OCI-LY7 (cell line): ENCODE measurements at regions not wholly inside any gene's neighbourhood (a gene's known extent, or its start where the extent isn't known, plus 50 kb on each side); places are given as distances from the start of the nearest gene placed in this dataset.

Source experiments
- BruUV-seq: library from RNA; stranded (reverse); fragments of 400-500 nt; replicated peaks from 2 replicates; lab custom pipeline; 2021; lab: Mats Ljungman, UMichigan
- CTCF ChIA-PET: fragments of 300-600 bp; sonication (Branson Sonifier 250); formaldehyde crosslinking; loops from one replicate; lab custom pipeline; 2022; ENCODE audit warnings: antibody characterized with exemption; ENCODE audit not compliant: unreplicated experiment; lab: Charles Lee
- POLR2A ChIA-PET: fragments of 300-600 bp; sonication (Branson Sonifier 250); formaldehyde crosslinking; loops from one replicate; lab custom pipeline; 2022; ENCODE audit warnings: antibody characterized with exemption; lab: Charles Lee
- DNase-seq: peaks from one replicate; pipeline ENCODE4 v3.0.0-alpha.2; 2015; ENCODE audit warnings: low spot score
- H2AFZ ChIP-seq: fragments of 200-600 bp; sonication (generic), shearing (Covaris generic); 2 replicates; pipeline ENCODE4 v1.6.1; 2014; ENCODE audit warnings: mild to moderate bottlenecking, antibody characterized with exemption, low read length, moderate library complexity
- H3K27ac ChIP-seq: fragments of 200-600 bp; sonication (generic); 2 replicates; pipeline ENCODE4 v1.5.1; 2014; ENCODE audit warnings: mixed run types, low read depth, mild to moderate bottlenecking, moderate library complexity, low read length, inconsistent platforms; ENCODE audit not compliant: poor library complexity, severe bottlenecking
- H3K36me3 ChIP-seq: fragments of 200-600 bp; sonication (generic); 2 replicates; pipeline ENCODE4 v1.6.1; 2014; ENCODE audit warnings: mild to moderate bottlenecking, antibody characterized with exemption, low read length, moderate library complexity, mixed read lengths; ENCODE audit not compliant: insufficient read depth
- H3K4me1 ChIP-seq: fragments of 200-600 bp; sonication (generic); 2 replicates; pipeline ENCODE4 v1.5.1; 2014; ENCODE audit warnings: mild to moderate bottlenecking, low read length; ENCODE audit not compliant: insufficient read depth, poor library complexity, severe bottlenecking
- H3K4me2 ChIP-seq: fragments of 200-600 bp; sonication (generic); 2 replicates; pipeline ENCODE4 v1.6.1; 2014; ENCODE audit warnings: mild to moderate bottlenecking, low read length
- H3K4me3 ChIP-seq: fragments of 200-600 bp; sonication (generic); 2 replicates; pipeline ENCODE4 v1.5.1; 2014; ENCODE audit warnings: mild to moderate bottlenecking, low read depth, low read length; ENCODE audit not compliant: poor library complexity, severe bottlenecking
- H3K79me2 ChIP-seq: fragments of 200-600 bp; sonication (generic); 2 replicates; pipeline ENCODE4 v1.6.1; 2016; ENCODE audit warnings: low read depth, mild to moderate bottlenecking, low read length, moderate library complexity, mixed read lengths; ENCODE audit not compliant: insufficient read depth
- H3K9me2 ChIP-seq: fragments of 200-600 bp; sonication (generic); 2 replicates; pipeline ENCODE4 v1.6.1; 2016; ENCODE audit warnings: mild to moderate bottlenecking, low read length, mixed read lengths; ENCODE audit not compliant: insufficient read depth
- H3K9me3 ChIP-seq: fragments of 200-600 bp; sonication (generic); 2 replicates; pipeline ENCODE4 v1.6.1; 2014; ENCODE audit warnings: mild to moderate bottlenecking, mixed run types, low read length, mixed read lengths
- H4K20me1 ChIP-seq: fragments of 200-600 bp; sonication (generic); 2 replicates; pipeline ENCODE4 v1.6.1; 2014; ENCODE audit warnings: mild to moderate bottlenecking, antibody characterized with exemption, low read length, moderate library complexity, mixed read lengths; ENCODE audit not compliant: insufficient read depth
- CTCF ChIP-seq: fragments of 200-600 bp; sonication (generic); conservative IDR thresholded peaks from 2 replicates; pipeline ENCODE4 v1.5.1; 2014; ENCODE audit warnings: mild to moderate bottlenecking, antibody characterized with exemption, low read length, moderate library complexity, mixed read lengths
- EZH2phosphoT487 ChIP-seq: fragments of 200-600 bp; sonication (generic); IDR thresholded peaks from 2 replicates; pipeline ENCODE4 v1.6.1; 2018; ENCODE audit warnings: low read depth, borderline replicate concordance, mild to moderate bottlenecking, mixed run types, antibody characterized with exemption, low read length, moderate library complexity, mixed read lengths
- intact Hi-C: fragments of 100-400 bp; cut with micrococcal nuclease; formaldehyde crosslinking; loops from one replicate; pipeline ENCODE4 v1.10.0; 2022; ENCODE audit not compliant: unreplicated experiment

- Histone ChIP-seq H4K20me1 (no peaks in the 10 kb centered on the region), H3K4me3 (no peak overlapping the region), H3K79me2 (no peaks in the 10 kb centered on the region), H3K36me3 (no peaks in the 10 kb centered on the region), H3K9me3 (no peaks in the 10 kb centered on the region), H3K27ac (no peak overlapping the region), H2AFZ (no peak overlapping the region), H3K4me2 (no peak overlapping the region), H3K4me1 (no peaks in the 10 kb centered on the region), H3K9me2 (no peaks in the 10 kb centered on the region)
- ChIA-PET CTCF (no interaction called here), POLR2A (interaction anchor here (0.8 kb wide), 1 partner anchor 14 kb away, joined by 3 read pairs; no protein-coding TSS in a partner anchor)
- TF ChIP-seq EZH2phosphoT487 (no peak), CTCF (no peak)
- no TSS peak for BruUV-seq
- DNase-seq = no peak
- intact Hi-C loops = no loop called here
These were observed 119.3 kb upstream of the CACNA2D1 start for GRCh38 chr7:82562716-82563404.

DNA sequence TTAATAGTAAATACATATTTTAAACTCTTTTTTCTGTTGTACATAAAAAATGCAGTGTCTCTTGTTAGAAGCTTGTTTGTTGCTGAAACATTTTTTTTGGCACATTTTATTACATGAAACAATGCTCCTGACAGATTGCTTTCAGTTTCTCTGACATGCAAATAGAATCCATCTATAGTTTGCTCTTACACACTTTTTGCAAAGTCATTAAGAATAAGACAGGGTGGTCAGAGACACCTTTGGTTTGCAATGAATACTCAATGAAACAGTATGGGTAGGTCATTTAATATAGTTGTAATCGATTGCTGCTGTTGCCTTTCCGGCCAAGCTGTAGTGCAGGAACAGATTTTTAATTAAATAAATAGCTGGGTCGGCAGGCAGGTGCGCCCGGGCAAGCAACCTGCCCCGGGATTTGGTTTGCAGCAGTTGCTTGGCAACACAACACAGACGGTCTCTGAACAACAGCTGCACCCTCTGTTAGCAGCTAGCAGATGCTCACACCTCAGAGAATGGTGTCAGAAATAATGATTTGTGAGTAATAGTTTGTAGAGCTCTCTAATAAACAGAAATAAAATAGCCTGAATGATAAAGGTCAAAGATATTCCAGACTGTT lies 115.7 kb upstream of the CACNA2D1 start:
- POLR2A ChIA-PET = interaction anchor here (0.7 kb wide), 1 partner anchor 37 kb away, joined by 3 read pairs; no protein-coding TSS in a partner anchor
- no peak for TF ChIP-seq CTCF
- no peak for TF ChIP-seq EZH2phosphoT487
- no peaks in the 10 kb centered on the region for H3K79me2 ChIP-seq
- intact Hi-C loops = no loop called here
- BruUV-seq = no TSS peak
- no peaks in the 10 kb centered on the region for H3K9me2 ChIP-seq
- H2AFZ ChIP-seq = no peak overlapping the region
- H3K27ac ChIP-seq = no peak overlapping the region
- no peaks in the 10 kb centered on the region for H4K20me1 ChIP-seq
- H3K4me3 ChIP-seq = no peak overlapping the region
- no peak overlapping the region for H3K4me2 ChIP-seq
- H3K36me3 ChIP-seq = no peaks in the 10 kb centered on the region
- DNase-seq = no peak
- CTCF ChIA-PET = no interaction called here
- H3K9me3 ChIP-seq = no peaks in the 10 kb centered on the region
- no peaks in the 10 kb centered on the region for H3K4me1 ChIP-seq

DNA sequence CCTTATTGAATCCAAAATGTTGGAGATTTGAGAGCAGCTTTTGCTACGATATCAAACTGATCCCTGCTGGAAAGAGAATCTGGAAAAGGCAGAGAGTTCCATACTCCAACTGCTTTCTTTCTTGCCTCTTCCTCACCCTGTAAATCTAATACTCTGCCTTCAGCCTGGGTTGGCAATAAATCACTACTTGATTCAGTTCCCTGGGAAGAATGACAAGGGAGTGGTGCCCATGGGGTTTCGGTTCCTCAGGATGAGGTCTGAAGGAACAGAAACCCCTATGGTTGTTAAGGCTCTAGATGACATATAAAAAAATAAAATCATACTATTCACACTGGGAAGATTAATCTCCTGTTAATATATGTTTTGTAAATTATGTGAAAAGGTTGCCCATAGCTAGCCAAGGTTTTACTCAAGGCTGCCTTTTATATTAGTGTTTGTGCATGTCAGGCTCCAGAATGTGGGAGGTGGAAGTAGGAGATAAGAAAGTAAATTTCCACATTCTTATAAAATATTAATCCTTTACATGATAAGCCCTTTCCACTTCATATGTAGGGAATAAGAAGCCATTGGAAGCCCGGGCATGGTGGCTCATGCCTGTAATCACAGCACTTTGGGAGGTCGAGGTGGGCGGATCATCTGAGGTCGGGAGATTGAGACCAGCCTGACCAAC lies 106.2 kb upstream of the CACNA2D1 start:
- Histone ChIP-seq H3K4me3 (no peak overlapping the region), H3K9me2 (no peaks in the 10 kb centered on the region), H3K4me2 (no peak overlapping the region), H3K9me3 (no peaks in the 10 kb centered on the region), H3K4me1 (no peaks in the 10 kb centered on the region), H4K20me1 (no peaks in the 10 kb centered on the region), H3K27ac (no peak overlapping the region), H2AFZ (no peak overlapping the region), H3K36me3 (no peaks in the 10 kb centered on the region), H3K79me2 (no peaks in the 10 kb centered on the region)
- ChIA-PET CTCF (no interaction called here), POLR2A (no interaction called here)
- intact Hi-C loops = no loop called here
- no peak for DNase-seq
- no TSS peak for BruUV-seq
- TF ChIP-seq CTCF = no peak
- TF ChIP-seq EZH2phosphoT487 = no peak
